Tibial artery (tissue), 4 donors: ENCODE measurements at regions not wholly inside any gene's neighbourhood (a gene's known extent, or its start where the extent isn't known, plus 50 kb on each side); places are given as distances from the start of the nearest gene placed in this dataset.
"Not testable (repeated sequence)": the region's sequence is repeated elsewhere in the genome, so short reads cannot be mapped to it uniquely, and the experiment has no call there.

Source experiments
- DNase-seq, 2 donors: peaks; one replicate each; pipeline ENCODE4 v3.0.0-alpha.2; 2019
- H3K27ac ChIP-seq, 2 donors: fragments of 200-600 bp; sonication (generic) in 1 of 2; 1 replicate in 1 of 2; 2 replicates in 1 of 2; pipeline ENCODE4 v1.5.1; 2018 to 2019; ENCODE audit warnings: mild to moderate bottlenecking in 1 of 2
- H3K27me3 ChIP-seq, 2 donors: fragments of 200-600 bp; sonication (generic) in 1 of 2; one replicate each; pipeline versions ENCODE4 v1.5.1 to v1.6.0; 2016 to 2019
- H3K36me3 ChIP-seq, 3 donors: fragments of 200-600 bp; sonication (generic) in 2 of 3; one replicate each; pipeline ENCODE4 v1.5.1; 2016 to 2019; ENCODE audit warnings: mild to moderate bottlenecking in 2 of 3
- H3K4me1 ChIP-seq, 4 donors: fragments of 200-600 bp; sonication (generic) in 2 of 4; 1 replicate in 3 of 4; 2 replicates in 1 of 4; pipeline ENCODE4 v1.5.1; 2016 to 2019
- H3K4me3 ChIP-seq, 2 donors: fragments of 200-600 bp; sonication (generic) in 1 of 2; 1 replicate in 1 of 2; 2 replicates in 1 of 2; pipeline ENCODE4 v1.5.1; 2018 to 2019; ENCODE audit warnings: mild to moderate bottlenecking in 2 of 2
- H3K9me3 ChIP-seq, 3 donors: fragments of 200-600 bp; sonication (generic) in 1 of 3; one replicate each; pipeline ENCODE4 v1.5.1; 2016 to 2019
- intact Hi-C: fragments of 100-400 bp; cut with DNase I; formaldehyde crosslinking; loops from one replicate; pipeline ENCODE4 v1.15.0; 2023; ENCODE audit warnings: low total_unique reads
- TF ChIP-seq, protein P1 (sequence below), 2 experiments: fragments of 200-600 bp in 1 of 2; fragments of 450-650 bp in 1 of 2; IDR thresholded peaks; one replicate each; pipeline ENCODE4 v1.5.1; 2017 to 2019; ENCODE audit warnings: antibody characterized with exemption in 2 of 2, mild to moderate bottlenecking in 1 of 2, moderate library complexity in 1 of 2

DNA sequence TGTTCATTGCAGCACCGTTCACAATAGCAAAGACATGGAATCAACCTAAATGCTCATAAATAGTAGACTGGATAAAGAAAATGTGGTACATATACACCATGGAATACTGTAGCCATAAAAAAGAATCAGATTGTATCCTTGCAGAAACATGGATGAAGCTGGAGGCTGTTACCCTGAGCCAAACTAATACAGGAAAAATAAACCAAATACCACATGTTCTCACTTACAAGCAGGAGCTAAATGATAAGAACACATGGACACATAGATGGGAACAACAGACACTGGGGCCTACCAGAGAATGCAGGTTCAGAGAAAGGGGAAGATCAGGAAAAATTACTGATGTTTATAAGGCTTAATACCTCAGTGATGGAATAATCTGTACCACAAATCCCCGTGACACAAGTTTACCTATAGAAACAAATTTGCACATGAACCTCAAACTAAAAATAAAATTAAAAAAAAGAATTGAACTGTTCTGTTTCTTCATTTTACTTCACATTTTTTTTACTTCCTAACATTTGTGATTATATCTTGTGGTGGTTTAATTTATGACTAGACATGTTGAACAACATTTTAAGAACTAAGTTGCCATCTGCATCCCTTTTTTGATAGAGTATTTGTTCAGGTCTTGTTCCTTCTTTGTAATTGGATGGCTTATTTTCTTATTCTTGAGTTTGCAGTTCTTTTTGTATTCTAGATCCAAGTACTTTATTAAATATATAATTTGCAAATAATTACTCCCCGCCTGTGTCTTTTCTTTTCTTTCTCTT is 835.2 kb downstream of the FSCB start:
- intact Hi-C loops: no loop called here
- H3K9me3 ChIP-seq: no peaks in the 10 kb centered on the region
- no peak for DNase-seq

GRCh38 chr14:43669355-43669754 is 837.7 kb downstream of the FSCB start:
- no peaks in the 10 kb centered on the region for H3K27me3 ChIP-seq
- H3K27ac ChIP-seq: no peak overlapping the region
- H3K9me3 ChIP-seq: no peaks in the 10 kb centered on the region
- no peak for DNase-seq
- TF ChIP-seq, protein P1, sequence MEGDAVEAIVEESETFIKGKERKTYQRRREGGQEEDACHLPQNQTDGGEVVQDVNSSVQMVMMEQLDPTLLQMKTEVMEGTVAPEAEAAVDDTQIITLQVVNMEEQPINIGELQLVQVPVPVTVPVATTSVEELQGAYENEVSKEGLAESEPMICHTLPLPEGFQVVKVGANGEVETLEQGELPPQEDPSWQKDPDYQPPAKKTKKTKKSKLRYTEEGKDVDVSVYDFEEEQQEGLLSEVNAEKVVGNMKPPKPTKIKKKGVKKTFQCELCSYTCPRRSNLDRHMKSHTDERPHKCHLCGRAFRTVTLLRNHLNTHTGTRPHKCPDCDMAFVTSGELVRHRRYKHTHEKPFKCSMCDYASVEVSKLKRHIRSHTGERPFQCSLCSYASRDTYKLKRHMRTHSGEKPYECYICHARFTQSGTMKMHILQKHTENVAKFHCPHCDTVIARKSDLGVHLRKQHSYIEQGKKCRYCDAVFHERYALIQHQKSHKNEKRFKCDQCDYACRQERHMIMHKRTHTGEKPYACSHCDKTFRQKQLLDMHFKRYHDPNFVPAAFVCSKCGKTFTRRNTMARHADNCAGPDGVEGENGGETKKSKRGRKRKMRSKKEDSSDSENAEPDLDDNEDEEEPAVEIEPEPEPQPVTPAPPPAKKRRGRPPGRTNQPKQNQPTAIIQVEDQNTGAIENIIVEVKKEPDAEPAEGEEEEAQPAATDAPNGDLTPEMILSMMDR (IDR thresholded peaks at IDR 0.05): no peak
- intact Hi-C loops: no loop called here
- H3K4me3 ChIP-seq: no peak overlapping the region
- no peaks in the 10 kb centered on the region for H3K36me3 ChIP-seq
- no peaks in the 10 kb centered on the region for H3K4me1 ChIP-seq

More for the DNA sequence above, 835.2 kb downstream of the FSCB start:
- Histone ChIP-seq H3K4me3 (no peak overlapping the region), H3K36me3 (no peaks in the 10 kb centered on the region), H3K27me3 (no peaks in the 10 kb centered on the region), H3K4me1 (no peaks in the 10 kb centered on the region), H3K27ac (no peak overlapping the region)
- TF ChIP-seq, protein P1 (IDR thresholded peaks at IDR 0.05): no peak

DNA sequence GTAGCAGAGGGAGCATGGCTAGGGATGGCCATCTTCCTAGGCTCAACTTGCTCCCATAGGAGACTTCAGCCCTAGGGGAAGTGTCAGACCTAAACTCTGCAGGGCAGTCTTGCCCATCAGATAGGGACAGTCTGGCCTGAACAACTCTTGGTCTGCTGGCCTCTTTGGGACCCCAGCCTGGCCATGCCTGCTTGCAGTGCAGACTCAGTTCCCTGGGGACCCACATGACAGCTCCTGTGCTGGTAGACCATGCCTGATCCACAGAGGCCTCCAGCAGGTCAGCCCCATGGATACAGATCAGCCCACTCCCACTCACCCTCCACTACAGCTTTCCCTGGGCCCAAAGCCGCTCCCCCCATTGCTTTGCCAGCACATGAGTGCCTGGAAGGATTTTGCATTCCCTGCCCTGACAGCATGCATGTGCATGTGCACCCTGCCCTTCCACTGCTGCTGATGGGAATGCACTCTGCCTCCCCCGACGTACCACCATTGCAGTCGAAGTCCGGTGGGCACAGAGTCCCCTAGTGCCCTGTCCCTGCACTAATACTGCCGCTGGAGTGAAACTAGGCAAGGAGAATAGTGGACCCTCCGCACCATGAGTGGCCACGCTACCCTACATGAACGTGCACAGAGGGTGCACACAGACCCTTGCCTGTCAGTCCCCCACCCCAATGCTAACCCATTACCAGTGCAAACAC is 841.4 kb downstream of the FSCB start:
- DNase-seq: no peak
- H3K4me1 ChIP-seq: no peaks in the 10 kb centered on the region
- H3K9me3 ChIP-seq: no peaks in the 10 kb centered on the region
- no peak overlapping the region for H3K4me3 ChIP-seq
- intact Hi-C loops: no loop called here
- no peaks in the 10 kb centered on the region for H3K36me3 ChIP-seq
- no peaks in the 10 kb centered on the region for H3K27me3 ChIP-seq
- H3K27ac ChIP-seq: no peak overlapping the region
- TF ChIP-seq, protein P1 (IDR thresholded peaks at IDR 0.05): no peak

- H3K27me3 ChIP-seq, H3K4me3 ChIP-seq, H3K9me3 ChIP-seq, intact Hi-C loops, H3K36me3 ChIP-seq, H3K4me1 ChIP-seq, DNase-seq, H3K27ac ChIP-seq: not testable (repeated sequence)
Measured at GRCh38 chr14:43655194-43655593, 851.9 kb downstream of the FSCB start.

- H3K9me3 ChIP-seq: no peaks in the 10 kb centered on the region
- no peak for DNase-seq
- no peak overlapping the region for H3K27ac ChIP-seq
- H3K36me3 ChIP-seq: no peaks in the 10 kb centered on the region
- no peak overlapping the region for H3K4me3 ChIP-seq
- intact Hi-C loops: no loop called here
- no peaks in the 10 kb centered on the region for H3K27me3 ChIP-seq
- no peaks in the 10 kb centered on the region for H3K4me1 ChIP-seq
- TF ChIP-seq, protein P1 (IDR thresholded peaks at IDR 0.05): no peak
Measured at GRCh38 chr14:43651896-43652295, 855.2 kb downstream of the FSCB start.

DNA sequence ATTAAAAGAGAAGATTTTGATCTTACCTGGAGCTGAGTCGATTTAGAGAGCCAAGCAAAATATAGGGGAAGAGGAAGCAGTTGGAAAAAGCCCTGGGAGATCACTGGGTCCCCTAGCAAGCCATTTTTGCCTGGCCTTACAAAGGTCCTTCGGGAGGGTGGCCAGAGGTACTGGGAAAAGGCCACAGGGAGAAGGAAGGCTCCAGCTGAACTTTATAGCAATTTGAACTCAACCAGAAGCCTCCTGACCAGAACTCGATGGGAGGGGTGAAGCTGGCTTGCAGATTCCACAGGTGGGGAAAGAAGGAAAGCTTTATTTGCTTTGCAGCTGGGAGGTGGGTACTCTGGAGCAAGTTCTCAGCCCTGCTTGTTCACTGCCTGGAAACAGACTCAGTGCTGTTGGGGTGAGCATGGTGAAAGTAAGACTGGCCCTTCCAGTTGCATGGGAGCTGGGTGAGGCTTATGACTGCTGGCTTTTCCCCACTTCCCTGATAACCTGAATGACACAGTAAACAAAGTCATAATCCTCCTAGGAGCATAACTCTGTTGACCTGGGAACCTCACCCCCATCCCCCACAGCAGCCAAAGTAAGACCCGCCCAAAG is 855.8 kb downstream of the FSCB start:
- no peak overlapping the region for H3K4me3 ChIP-seq
- H3K9me3 ChIP-seq: no peaks in the 10 kb centered on the region
- DNase-seq: no peak
- no peak overlapping the region for H3K27ac ChIP-seq
- H3K36me3 ChIP-seq: no peaks in the 10 kb centered on the region
- no peaks in the 10 kb centered on the region for H3K4me1 ChIP-seq
- intact Hi-C loops: no loop called here
- no peaks in the 10 kb centered on the region for H3K27me3 ChIP-seq
- TF ChIP-seq, protein P1 (IDR thresholded peaks at IDR 0.05): no peak
